GM21447 (cell line): ENCODE measurements at regions not wholly inside any gene's neighbourhood (a gene's known extent, or its start where the extent isn't known, plus 50 kb on each side); places are given as distances from the start of the nearest gene placed in this dataset.
A peak's percentile ranks its signal among the peaks of the same experiment; 100 is the strongest.

Source experiments
- ATAC-seq: cut with Tn5 transposase; IDR thresholded peaks from one replicate; pipeline ENCODE4 v1.9.1; 2021; ENCODE audit not compliant: unreplicated experiment

DNA sequence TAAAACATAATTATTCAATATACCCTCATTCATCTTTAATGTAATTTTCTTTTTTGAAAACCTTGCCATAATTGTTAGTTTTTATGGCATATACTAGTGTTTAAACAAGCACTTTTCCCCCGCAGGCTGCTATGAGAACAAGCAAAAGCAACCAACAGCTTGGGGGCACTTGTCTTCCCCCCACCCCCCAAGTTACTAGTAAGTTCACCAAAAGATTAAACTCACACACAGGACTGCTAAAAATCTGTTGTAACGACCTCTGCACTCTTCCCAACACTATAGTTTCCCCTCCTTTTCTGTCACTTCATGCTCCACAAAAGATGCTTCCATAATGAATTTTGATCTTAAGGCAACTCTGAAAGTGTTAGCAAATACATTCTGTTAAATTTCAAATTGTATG lies 474.9 kb upstream of the SOX5 start:
- ATAC-seq: no peak

DNA sequence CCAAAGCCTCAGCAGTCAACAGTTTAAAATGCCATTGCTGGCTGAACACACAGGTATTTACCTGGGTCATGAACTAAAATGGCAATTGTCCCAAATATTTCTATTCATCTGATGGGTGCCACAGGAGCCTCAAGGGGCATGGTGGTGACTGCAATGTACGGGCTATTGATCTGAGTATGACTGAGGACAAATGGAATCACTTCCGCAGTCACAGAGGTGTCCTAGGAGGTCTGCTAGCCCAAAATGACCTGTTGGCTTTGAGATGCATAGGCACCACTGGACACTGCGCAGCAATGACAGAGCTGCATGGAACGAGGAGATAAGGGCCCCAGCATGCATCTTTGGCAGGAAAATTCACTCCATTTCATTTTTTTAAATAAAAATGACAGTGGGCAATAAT lies 474.1 kb upstream of the SOX5 start:
- ATAC-seq: no peak

DNA sequence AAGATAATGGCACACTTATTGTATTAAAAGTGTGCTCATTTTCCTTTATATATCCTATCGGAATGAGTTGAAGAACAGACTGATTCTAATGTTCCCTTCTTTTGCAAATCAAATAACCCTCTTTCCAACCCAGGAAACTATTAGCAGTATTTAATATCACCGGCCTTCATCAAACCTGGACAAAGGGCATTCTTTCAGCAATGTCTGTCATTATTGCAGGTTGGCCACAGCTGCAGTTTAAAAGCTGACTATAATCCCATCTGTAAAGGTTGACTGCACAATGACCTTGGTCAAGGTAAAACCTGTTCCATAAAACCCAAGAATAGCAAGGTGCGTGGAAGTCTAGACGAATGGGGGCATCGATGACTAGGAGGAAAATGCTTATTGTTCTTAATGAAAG lies 472.3 kb upstream of the SOX5 start:
- ATAC-seq: no peak

DNA sequence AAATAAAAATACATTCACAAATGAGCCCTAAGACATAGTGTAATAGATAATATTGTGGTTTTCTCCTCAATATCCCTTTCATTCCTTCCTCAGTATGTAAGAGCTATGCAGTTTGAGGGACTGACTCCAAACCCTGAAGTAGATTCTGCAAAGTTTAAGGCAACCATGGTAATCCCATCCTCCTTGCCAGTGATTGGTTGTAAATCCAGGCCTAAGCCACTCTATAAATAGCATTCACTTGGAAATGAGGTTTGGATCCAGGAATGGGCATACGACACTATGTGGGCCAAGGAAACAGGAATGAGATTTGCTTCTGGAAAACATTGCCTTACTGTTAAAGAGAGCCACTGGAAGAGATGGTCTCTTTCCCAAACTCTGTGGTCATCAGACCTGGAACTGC lies 468.7 kb upstream of the SOX5 start:
- no peak for ATAC-seq

DNA sequence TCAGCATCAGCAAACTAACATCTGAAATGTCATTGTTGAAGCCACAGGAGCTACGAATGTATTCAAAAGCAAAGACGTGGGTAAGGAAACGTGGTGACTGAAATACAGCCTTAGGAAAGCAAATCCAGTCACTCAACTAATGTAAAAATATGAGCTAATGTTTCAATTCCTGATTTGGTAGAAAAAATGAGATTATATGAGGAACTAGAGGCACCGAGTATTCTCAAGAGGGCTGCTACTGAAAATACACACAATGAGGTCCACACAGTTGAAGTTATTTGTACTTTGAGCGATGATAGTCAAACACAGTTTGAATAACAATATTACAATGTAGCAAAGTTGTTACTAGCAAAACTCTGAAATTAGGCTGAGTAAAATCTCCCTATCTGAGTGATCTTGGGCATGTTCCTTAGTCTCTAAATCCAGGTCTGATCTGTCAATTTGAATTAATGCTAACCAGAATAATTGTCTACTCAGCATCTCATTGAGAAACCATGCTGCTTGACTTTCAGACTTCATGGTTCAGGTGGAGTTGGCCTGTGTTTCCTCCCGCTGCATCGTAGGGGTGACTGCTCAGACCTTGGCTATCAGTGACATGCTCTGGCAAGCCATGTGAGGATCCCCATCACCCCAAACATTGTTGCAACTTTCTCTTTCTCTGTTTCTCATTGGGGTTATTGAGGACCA lies 467.1 kb upstream of the SOX5 start:
- no peak for ATAC-seq

DNA sequence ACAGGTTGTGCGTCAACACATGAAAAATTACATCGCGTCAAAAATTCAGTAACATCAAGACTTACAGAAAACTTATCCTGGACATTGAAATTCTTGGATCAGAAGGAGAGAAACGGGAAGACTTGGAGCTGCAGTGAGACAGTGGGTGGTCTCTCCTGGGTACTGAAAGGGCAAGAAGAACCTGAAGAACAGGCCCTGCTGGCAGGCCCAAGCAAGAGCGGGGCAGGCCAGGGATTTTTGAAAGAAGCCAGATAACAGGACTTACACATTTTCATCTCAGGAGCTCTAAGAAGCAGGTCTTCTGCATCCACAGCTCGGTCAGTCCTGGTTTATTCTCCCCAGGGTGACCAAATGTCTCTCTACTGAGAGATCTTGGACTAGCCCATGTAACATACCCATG lies 466.5 kb upstream of the SOX5 start:
- ATAC-seq: no peak

DNA sequence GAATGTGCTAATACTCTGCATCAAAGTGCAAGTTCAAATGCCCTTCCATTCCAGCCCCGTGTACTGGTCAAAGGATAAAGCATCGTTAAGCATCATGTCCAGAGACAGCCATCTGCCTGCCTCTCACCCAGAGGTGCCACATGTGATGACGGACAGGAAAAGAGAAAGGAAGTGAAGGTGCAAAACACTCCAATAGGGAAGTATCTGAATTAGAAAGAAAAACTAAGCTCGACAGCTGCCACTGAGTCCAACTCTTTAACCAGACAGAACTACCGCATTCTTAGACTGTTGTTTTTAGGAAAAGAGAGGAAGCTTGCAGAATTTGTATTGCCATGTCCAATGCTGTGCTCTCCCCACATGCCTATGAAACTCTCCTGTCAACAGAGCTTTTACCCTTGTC lies 465.0 kb upstream of the SOX5 start:
- ATAC-seq: no peak

DNA sequence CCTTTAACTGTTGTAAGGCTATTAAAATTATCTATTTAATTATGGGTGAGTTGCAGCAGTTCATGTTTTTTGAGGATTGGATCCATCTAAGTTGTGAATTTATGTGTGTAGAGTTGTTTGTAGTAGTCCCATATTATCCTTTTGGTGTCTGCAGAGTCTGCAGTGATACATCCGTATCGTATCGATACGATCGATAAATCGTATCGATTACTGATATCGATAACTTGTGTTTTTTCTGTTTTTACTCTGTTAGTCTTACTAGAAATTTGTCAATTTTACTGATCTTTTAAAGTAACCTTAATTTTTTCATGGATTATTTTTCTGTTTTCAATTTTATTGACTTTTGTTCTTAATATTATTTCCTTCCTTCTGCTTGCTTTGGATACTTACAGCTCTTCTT lies 462.5 kb upstream of the SOX5 start:
- ATAC-seq: no peak

DNA sequence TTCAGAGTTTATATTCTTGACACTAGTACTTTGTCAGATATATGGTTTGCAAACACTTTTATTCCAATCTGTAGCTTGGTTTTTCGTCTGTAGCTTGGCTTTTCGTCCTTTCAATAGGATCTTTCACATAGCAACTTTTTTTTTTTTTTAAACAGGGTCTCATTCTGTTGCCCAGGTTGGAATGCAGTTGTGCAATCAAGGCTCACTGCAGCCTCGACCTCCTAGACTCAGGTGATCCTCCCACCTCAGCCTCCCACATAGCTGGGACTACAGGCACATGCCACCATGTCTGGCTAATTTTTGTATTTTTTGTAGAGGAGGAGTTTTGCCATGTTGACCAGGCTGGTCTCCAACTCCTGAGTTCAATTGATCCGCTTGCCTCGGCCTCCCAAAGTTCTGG lies 460.4 kb upstream of the SOX5 start:
- no peak for ATAC-seq

DNA sequence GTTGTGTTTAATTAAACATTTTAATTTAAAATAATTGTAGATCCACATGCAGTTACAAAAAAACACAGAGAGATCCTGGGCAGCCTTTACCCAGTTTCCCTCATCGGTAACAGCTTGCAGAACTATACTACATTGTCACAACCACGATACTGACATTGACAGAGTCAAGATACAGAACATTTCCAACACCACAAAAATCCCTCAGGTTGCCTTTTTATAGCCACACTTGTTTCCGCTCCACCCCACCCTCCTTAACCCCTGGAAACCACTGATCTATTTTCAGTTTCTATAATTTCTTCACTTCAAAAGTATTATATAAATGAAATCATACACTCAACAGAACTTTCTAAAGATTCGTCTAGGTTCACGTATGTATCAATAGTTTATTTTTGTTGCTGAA lies 458.8 kb upstream of the SOX5 start:
- no peak for ATAC-seq

DNA sequence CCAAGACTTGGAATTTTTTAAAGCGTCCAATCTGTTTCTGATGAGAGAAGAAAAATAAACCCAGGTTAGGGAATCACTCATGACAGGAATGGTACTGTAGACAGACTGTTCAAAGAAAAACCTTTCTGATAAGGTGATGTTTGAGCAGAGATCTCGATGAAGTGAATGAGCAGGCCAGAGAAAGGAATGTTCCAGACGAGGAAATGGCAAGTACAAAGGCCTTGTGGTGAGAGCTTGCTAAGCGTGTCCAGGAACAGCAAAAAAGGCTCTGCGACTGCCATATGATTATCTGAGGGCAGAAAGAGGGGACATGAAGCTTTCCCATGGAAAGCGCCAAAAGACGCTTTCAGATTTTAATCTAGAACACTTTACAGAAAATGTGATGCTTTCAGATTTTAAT lies 458.4 kb upstream of the SOX5 start:
- no peak for ATAC-seq

DNA sequence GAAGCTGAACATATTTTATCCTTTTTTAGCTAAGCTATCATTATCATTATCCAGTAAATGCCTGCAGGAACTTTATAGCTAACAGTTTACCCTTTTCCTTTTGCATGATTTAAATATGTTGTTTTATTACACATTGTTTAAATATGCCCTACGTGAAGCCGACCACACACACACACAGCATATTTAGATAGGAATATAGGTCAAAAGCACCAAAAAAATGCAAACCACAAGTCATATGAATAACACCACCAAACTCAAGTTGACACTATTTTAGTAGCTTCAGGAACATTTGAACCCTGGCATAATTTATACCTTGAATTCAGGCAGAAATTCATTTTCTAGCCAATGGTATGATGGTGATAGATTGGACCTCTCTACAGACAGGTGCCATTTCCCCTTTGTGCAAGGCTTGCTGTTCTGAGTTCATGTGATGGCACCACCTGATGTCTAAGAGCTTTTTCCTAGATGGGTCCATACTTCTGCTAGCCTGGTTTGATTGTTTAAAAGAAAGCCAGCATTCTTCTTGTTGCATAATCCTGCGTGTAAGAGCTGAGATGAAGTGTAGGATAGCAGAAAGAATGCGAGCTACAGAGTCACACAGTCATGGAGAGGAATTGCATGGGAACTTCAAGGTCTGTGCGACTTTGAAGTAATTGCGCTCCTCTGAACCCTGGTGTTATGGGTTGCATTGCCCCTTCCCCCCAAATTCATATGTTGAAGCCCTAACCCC lies 454.8 kb upstream of the SOX5 start:
- no peak for ATAC-seq

DNA sequence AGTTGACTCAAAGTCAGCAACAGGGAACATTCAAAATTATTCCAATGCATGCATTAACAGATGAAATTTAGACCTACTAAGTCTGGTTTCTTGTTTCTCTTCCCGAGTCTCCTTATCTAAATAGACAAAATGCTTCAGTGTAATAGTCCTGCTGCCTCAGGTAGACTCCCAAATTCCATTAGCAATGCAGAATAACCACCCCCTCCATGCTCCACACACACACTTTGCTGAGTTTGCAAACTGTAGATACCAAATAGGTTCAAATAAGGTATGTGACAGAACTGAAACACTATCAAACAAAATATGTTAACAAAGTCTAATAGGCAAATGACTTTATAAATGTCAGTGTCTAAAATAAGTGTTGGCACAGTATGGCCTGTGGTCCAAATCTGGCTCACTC lies 451.1 kb upstream of the SOX5 start:
- no peak for ATAC-seq

DNA sequence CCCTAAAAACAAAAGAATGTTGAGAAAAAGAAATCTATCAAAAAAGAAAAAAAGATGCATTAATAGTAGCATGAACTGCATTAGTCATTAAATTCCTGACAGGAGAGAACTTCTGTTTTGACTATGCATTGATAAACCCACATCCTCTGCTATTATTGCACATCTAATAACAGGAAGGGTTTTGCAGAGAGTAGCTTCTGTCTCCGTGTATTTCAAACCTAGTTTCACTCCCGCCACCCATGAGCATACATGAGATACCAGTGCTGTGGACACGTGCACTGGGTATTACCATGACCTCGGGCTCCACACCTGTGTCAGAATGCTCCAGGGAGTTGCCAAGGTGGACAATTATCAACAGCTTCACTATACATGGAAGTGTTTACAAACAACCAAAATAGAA lies 449.1 kb upstream of the SOX5 start:
- ATAC-seq: peak; percentile 93

DNA sequence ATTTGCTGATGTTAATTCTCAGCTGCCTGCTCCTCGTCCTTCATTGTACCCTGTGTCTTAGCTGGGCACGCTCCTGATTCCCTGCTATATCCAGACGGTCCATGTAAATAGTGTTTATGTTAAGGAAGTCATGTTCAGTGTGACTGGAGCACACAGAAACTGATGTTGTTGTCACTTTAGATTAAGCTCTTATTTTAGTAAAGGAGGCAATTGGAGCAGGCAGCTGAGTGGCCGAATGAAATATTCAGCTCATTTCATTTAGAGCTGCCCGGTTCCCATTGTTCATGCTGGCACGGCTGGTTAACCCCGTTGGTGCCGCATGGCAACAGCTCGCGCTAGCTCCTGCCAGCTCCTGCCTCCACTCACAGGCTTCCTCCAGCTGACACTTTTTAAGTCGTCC lies 446.8 kb upstream of the SOX5 start:
- no peak for ATAC-seq

DNA sequence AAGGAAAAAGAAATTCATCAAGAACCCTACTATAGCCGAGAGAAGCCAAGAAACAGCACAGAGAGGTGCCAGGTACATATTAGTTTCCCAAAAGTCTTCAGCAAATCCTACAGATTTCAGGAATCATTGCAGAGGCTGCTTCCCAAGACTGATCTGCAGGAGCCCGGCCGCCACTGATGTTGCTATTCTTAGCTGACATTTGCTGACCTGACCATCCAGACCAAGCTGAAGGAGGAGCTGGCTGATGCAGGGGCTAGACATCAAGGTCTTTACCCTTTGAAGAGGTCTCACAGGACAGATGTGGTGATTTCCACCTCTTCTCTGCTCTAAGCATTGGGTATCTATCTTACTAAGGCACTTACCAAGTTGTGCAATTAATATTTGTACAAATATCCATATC lies 444.8 kb upstream of the SOX5 start:
- no peak for ATAC-seq

DNA sequence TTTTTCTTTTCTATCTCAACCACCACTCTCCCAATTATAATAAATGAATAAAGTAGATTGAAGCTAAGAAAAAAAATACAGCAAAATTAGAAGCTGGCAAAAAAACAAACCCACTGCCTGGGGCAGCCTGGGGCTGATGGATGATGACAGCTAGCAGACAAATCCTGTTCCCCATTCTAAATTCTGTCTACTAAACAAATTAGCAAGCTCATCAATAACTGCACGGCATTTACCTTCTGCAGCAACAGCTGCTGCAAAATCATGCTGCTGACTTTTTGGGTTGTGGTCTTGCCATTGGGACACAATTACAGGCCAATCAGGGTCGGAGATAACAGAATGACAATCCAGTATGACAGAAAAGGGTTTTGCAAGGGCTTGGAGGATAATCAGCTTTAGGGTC lies 443.6 kb upstream of the SOX5 start:
- no peak for ATAC-seq

DNA sequence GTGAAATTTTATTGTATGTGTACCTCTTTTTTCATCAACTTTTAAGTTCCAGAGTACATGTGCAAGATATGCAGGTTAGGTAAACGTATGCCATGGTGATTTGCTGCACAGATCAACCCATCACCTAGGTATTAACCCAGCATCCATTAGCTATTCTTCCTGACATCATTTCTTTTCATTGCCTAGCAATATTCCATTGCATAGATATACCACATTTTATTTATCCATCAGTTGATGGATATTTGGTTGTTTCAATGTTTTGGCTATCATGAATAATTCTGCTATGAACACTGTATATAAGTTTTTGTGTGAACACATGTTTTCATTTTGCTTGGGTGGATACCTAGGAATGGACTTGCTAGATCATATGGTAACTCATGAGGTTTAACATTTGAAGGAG lies 439.9 kb upstream of the SOX5 start:
- no peak for ATAC-seq

DNA sequence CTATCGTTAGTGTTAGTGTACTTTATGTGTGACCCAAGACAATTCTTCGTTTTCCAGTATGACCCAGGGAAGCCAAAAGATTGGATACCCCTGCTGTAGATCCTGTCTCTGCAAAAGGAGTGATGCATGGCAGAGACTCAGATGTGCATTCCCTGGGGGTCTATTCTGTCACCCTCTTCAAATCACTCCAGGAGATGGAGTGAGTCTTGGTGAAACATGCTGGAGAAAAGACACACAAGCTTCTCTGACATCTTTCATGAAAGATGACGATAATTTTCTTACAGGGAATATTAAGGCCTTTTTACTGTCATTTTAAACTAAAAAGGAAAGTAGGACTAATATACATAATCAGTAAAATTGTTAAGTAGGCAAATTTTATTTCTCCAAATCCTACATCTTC lies 437.9 kb upstream of the SOX5 start:
- no peak for ATAC-seq

DNA sequence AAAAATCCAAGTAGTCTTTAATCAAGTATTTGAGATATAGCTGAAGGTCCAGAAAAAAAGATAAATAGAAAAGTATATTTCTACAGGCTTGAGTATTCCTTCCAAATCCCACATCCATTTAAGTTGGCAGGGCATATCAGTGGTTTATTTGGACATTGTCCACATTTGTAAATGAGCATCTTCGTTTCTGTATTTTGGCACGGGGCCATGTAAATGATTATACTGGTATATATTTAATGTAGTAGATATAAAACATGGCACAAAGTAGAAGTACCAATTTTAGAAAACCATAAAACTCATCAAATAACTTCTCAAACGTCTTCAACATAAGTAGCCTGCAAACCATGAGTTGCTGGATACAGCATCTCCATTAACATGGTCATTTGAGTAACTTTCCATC lies 437.4 kb upstream of the SOX5 start:
- no peak for ATAC-seq

DNA sequence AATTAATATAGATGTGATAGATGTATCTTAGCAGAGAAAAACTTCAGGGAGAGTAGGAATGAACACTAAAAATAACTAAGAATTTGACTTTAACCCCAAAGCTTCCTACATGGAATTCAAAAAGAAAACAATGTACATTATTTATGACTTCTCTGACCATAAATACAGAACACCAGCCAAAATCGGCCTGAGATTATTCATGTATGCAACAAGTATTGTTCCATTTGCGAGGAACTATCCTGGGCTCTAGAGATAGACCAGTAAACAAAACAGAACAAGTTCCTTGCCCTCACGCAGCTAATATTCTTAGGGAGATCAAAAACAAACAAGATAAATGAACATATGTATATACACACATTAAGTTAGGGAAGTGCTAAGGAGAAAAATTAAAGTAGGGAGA lies 432.3 kb upstream of the SOX5 start:
- ATAC-seq: no peak

DNA sequence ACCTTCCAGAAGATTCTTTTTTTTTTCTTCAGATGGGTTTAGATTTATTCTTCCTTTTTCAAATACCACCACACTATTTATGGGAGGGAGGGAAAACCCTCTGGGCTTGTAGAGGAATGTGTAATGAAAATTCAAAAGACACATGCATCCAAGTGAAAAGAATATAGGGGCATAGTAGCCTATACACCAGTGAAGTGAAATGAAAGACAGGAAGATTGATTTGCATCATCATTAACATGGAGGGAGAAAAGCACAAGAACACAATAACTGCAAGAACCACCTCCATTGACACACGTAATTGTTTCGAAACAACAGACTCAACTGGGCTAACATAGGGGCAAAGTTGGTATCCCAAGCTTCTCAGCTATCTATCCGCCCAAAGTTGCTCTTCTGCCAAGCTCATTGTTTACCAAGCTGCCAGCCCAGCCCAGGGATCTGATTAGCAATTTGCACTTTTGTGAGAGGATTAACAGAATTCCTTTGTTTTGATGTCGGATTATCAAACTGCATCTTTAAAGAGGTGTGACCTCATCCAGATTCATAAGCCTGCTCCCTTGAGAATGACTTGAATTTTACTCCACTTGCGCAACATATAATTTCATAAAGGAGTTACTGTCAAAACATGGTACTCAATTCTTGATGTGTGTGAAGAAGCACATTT lies 430.5 kb upstream of the SOX5 start:
- no peak for ATAC-seq

DNA sequence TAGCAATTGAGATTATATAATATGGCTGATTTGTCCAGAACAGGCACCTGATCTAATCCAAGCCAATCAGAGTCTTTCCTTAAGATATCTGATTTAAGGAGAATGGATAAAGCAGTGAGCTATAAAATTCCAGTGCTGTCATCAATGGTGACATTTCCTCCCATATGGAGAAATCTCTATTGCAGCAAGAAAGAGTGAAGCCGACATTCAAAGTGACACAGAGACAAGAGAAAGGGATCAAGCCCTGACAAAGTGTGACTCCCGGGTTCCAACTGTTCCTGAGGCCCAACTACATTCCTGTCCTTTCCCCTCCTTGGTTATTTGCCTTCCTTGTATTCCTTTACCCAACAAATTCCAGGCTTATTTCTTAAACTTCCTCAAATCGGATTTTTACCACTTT lies 430.0 kb upstream of the SOX5 start:
- ATAC-seq: no peak
